ENCODE measurements at regions not wholly inside any gene's neighbourhood (a gene's known extent, or its start where the extent isn't known, plus 50 kb on each side); places are given as distances from the start of the nearest gene placed in this dataset.

DNA sequence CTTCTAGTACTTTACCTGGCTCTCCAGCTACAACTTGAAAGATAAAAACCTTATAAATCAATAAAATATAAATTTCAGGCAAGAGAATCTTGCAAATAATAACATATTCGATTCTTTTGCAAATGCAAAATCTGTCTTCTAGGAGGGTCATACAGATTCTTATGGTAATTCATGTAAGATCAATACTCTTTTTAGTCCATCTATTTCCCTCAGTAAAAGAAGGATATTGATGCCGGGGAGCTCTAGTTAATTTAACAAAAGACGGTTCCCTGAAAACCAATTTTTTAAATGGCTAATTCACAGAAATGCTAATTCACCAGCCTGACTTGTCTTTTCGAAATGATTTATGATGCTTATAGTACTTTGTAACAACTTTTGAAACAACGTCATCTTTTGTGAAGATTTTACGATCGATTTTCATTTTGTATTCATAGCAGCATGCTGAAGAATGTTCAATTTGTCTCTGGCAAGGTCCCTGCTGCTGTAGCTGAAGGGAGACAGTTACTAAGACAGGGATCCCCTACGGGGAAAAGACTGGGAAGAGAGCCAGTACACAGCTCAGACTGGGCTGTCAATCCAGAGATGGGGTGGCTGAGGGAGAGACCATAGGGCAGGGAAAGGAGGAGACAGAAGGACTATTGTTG lies 90.6 kb upstream of the SPAG17 start:
- DNase-seq (ENCODE audit: low spot score) = no peak
- intact Hi-C loops (cut with DNase I) = no loop called here

DNA sequence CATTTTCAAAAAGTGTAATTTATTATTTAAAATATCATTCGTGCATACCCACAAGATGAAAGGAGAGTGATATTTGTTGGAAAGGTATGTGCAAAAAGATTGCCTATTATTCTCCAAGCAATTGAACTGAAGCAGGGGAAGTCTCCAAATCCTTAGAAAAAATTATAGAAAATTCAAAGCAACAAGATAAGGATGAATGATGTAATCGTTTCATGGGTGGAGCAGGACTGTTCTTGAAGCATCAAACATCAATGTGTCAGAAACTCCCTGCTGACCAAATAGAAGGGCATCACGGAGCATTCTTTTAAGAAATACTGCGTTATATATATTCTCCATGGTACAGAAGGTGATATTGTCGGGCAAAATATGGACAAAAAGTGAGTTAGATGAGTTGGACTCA lies 87.9 kb upstream of the SPAG17 start:
- DNase-seq (ENCODE audit: low spot score) = no peak
- intact Hi-C loops (cut with DNase I) = no loop called here

DNA sequence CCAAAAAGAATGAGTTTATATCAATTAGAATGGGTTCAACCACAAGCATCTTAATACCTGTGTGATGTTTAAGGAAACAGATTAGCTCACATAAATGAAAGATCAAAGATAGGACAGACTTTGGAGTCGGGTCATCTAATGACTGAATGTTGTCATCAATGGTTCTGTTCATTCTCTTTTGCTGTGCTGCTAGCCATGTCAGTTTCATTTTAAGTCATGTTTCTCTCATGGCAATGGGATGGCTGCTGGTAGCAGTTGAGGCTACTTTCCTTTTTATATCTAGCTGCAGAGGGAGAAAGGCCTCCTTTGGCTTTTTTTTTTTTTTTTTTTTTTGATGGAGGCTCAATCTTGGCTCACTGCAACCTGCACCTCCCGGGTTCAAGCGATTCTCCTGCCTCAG lies 86.9 kb upstream of the SPAG17 start:
- intact Hi-C loops (cut with DNase I) = no loop called here
- DNase-seq (ENCODE audit: low spot score) = no peak

DNA sequence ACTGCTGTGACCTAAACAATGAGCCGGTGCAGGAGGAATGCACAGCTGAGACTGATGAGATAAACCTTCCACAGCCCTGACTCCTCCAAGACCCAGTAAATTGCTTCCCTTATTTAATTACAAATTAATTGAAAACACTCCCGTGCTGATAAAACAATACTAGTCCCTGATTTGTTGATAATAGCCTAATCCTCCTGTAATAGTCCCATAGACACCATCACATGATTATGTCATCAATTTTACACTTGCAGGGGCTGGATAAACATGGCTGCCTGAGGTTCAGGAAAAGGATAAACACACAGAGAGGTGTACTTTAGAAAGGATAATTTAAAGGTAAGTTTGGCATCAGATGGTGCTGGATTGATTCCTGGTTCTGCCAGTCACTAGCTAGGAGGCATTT lies 84.6 kb upstream of the SPAG17 start:
- intact Hi-C loops (cut with DNase I) = no loop called here
- DNase-seq (ENCODE audit: low spot score) = no peak

DNA sequence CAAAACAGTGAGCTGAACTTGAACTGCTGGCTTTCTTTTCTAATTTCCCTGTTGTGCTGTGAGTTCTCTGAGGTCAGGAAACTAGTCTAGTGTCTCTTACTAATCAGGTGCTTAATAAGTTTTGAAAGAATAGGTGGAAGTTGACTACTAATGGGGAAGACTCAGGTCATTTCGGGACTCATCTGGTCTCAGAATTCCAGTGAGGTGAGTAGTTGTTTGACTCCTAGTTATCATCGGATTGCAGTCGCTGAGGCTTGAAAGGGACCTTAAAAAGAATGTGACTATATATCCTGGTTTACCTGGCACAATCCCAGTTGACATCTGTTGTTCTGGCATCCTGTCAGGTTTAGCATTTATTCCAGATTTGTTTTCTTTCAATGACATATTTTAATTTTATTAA lies 81.4 kb upstream of the SPAG17 start:
- intact Hi-C loops (cut with DNase I) = no loop called here

DNA sequence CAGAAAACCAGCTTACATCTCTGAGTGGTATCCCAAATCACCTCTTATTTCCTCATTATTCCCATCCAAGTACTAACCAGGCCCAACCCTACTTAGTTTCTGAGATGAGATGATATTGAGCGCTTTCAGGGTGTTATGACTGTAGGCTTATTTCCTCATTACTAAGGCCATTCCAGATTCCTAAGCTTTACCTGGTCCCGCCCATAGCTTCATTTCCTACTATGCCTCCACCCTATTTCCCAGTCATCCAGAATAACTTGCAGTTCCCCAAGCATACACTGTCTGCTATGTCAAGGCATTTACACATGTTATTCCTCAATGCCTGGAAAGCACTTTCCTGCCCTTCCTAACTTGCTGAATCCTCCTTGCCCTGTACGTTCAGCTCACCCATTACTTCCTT lies 79.3 kb upstream of the SPAG17 start:
- no peak for DNase-seq (ENCODE audit: low spot score)
- intact Hi-C loops (cut with DNase I) = loop anchor here in 1 of 2 donors (1.0 kb wide), 1 partner anchor 36 kb away; no protein-coding TSS in a partner anchor

More for the DNA sequence above, 81.4 kb upstream of the SPAG17 start:
- no peak for DNase-seq (ENCODE audit: low spot score)

DNA sequence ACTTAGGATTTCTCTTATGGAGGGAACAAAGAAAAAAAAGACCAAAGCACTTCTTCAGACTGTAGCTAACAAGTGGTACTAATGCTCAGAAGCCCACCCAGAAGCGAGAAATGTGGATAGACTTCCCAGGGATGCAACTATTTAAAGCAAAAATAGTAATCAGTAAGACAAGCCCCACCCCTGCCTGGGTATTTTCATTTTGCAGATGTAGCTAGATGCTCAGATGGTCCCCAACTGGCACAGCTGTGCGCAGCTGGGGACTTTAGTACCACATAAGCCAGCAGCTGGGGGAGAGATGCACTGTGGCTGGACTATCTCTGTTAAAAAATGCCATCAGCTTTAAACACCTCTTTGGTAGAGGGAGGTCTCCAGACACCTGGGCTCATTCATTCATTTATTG lies 77.8 kb upstream of the SPAG17 start:
- intact Hi-C loops (cut with DNase I) = no loop called here
- DNase-seq (ENCODE audit: low spot score) = no peak

DNA sequence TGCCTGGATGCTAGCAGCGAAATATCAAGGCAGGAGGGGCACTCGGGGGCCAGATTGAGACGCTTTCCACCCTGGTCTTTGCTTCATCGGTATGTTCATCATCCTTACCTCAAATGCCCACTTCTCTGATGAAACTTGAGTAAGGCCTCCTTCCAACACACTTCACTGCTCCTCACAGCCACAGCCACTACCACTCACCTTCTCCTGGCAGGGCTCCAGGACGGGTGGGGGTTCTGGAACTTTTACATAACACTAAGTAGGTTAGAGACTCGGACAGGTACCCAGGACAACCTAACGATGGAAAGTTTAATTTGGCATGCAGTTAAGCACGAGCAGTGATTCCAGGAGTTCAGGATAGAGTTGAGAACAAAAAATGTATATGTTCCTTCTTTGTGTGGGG lies 73.9 kb upstream of the SPAG17 start:
- intact Hi-C loops (cut with DNase I) = no loop called here
- DNase-seq (ENCODE audit: low spot score) = no peak

DNA sequence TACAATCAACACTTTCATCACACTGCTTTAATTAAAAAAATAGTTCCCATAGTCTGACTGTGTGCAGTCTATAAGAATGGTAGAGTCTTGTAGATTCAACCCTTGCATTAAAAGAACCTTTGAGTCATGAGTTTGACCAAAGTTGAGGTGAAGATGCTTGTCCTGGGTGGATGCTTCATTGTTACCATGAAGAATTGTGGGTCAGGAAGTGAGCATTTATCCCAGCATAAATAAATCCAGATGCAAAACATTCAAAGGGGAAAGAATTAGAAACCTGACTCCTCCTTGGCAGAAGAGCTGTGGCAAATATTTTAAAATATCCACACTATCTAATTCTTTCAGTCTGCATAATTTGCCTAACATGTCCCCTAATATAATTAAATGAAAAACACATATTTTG lies 72.9 kb upstream of the SPAG17 start:
- intact Hi-C loops (cut with DNase I) = no loop called here
- DNase-seq (ENCODE audit: low spot score) = no peak

DNA sequence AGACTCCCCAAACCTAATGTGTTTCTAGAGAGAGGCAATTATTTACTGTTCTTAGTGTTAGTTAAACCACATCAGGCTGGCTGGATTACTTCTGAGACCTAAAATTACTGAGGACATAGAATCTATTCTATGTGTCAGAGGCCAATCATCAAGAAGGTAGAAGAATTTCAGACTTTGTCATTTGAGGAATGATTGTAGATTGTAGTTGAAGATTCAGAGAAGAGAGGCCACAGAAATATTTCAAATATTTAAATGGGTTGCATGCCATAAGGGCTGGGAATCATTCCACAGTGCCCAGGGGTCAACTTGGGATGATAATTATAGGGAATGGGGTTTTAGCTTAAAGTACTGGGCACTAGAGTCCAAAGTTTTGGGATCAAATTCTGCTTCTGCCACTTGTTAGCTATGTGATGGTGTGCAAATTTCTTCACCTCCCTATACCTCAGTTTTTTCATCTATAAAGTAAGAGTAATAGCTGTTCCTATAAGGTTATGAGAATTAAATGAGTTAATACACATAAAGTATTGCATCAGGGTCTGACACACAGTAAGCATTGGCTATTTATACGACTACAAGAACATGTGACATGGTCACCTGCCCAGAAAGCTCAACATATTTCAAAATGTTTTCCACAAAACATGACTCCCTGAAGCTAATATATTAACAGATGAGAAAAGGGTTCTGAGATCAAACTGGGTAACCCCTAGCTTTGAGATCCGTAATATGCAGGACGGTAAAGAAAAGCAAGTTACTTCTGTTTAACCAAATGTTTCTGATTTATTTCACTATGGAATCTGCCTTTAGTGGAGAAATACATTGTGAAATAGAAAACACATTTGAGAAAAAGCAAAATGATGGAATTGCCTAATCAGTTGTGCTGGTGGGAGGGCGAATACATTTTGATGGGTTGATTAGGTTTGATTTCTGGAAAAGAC lies 69.7 kb upstream of the SPAG17 start:
- no peak for DNase-seq (ENCODE audit: low spot score)

DNA sequence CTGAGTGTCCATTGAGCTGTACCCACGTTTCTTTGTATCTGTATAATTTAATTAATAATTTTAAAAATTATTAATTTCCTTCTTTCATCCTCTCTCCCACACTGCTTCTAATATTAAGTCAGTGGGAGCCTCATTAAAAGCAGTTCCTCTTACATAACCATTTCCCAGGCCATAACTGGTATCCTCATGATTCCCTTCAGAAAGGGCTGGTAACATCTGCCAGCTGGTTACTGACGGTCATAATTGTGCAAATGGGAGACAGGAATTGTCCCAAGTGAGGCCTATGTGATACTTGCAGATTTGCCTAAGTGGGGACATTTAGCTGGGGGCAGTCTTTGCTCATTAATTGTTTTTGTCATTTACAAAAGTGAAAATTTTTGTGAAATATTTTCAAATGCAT lies 69.0 kb upstream of the SPAG17 start:
- intact Hi-C loops (cut with DNase I) = no loop called here
- DNase-seq (ENCODE audit: low spot score) = no peak

More for the DNA sequence above, 69.7 kb upstream of the SPAG17 start:
- intact Hi-C loops (cut with DNase I) = no loop called here

DNA sequence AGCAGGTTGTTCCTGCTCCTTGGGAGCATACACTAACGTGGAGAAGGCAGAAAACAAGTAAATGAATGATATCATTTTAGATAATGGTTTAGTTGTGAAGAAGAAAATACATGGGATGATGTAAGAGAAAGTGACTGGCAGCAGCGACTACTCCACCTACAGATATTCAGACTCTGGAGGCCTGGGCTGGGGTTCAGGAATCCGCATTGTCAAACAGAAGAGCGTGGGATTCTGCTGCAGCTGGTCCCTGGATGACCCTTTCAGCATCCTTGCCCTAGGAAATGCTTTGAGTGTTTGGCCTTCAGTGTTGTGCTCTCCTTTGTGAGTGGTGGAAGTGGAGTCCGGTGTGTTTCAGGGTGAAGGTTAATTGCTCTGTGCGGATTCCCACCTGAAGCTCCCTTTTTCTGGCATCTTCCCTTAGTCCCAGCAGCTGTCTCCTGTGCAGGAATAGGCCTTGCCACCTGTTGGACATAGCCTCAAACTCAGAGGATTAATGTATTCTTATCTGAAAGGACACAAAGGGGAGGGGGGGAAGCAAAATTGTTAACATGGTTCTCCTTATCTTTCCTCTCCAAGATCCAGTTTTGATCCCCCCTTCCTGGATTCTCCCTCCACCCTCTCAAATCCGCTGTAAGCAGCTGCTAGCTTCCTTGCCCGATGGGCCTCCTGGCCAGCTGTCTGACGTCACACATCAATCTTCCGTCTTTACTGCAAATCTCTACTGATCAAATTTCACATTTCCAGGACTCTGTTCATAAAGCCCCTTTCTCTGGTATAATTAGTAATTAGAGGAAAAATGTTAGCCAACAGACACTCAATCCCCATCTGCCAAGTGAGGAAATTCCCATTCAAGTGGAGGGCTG lies 68.3 kb upstream of the SPAG17 start:
- intact Hi-C loops (cut with DNase I) = no loop called here
- DNase-seq (ENCODE audit: low spot score) = no peak

DNA sequence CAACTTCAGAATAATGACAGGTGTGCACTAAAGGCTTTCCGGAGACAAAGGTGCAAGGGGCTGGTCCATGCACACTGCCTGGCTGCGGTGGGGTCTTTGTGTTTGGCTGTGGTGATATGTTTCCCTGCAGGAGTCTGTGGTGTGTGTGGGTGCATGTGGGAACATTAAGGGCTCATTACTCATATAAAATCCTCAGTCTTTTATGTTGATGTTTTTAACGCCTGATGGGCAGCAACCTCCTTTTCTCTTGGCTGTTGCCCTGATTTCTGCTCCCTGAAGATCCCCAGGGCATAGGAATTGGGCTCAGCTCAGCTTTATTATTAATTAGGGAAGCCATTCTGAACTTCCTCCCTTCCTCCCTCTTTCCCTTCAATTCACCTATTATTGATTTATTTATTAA lies 67.6 kb upstream of the SPAG17 start:
- no peak for DNase-seq (ENCODE audit: low spot score)
- intact Hi-C loops (cut with DNase I) = no loop called here

DNA sequence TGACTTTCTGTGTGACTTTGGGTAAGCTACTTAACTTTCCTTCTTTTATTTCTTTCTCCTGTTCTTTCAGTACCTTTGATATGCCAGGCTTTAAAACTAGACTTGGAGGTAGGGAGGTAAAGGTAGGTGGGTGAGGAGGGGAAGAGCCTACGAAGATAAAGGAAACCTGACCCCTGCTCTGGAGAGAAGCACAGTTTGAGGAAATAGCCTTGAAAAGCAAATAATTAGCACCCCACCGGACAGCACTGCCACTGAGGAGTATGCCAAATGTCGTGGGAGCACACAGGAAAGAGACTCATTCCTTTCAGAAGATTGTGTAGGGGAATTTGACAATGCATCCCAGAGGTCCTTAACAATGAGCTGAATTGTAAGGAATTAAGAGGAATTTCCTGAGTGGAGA lies 65.2 kb upstream of the SPAG17 start:
- intact Hi-C loops (cut with DNase I) = no loop called here
- DNase-seq (ENCODE audit: low spot score) = no peak

DNA sequence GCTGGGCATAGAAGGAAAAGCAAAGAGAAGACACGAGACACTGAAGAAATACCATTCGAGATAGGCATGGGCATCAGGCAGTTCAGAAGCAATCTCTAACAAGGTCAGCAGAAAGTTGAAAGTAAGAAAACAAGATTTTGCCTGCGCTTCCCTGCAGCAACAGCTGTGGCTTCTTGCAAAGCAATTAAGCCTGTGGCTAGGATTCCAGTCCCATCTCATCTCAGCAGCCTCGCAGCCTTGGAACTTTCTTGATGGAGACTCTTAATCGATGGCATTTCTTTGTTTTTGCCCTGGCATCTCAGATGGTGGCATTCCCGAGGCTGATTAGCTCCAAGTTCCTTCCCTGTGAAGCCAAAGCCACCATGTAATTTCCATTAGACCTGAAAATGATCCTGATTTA lies 64.6 kb upstream of the SPAG17 start:
- no peak for DNase-seq (ENCODE audit: low spot score)
- intact Hi-C loops (cut with DNase I) = no loop called here

DNA sequence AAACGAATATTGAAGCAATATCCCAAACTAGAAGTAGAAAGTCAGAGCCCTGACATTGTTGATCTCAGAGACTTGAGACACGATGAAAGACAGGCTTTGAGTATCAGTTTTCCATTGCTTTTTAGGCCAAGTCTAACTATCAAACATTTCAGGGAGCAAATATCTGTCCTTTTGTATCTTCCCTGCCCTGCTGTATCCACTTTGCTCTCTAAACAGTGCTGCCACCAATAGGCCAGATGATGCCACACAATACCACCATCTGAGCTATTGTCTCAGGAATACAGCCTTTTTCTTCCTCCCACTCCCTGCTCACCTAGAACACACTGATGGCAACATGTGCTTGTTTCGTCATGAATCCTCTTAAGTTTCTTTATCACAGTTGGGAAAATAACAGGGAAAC lies 62.6 kb upstream of the SPAG17 start:
- intact Hi-C loops (cut with DNase I) = no loop called here
- no peak for DNase-seq (ENCODE audit: low spot score)

DNA sequence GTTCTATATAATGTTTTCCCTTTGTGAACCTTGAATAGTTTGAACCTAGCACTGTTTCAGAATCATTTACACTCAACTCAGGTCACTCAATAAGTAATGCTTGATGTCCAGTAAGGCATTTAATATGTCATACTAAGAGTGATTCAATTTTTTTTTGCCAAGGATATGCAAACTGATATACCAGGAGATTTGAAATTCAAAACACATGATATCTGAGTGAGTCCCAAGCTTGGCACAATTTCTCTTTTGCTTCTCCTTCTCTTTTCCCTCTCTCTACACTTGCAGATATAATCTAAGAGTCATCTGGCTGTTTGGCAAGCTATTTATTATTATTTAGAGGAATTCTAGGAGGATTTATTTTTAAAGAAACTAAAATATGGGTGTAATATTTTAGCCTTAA lies 61.6 kb upstream of the SPAG17 start:
- no peak for DNase-seq (ENCODE audit: low spot score)
- intact Hi-C loops (cut with DNase I) = no loop called here

DNA sequence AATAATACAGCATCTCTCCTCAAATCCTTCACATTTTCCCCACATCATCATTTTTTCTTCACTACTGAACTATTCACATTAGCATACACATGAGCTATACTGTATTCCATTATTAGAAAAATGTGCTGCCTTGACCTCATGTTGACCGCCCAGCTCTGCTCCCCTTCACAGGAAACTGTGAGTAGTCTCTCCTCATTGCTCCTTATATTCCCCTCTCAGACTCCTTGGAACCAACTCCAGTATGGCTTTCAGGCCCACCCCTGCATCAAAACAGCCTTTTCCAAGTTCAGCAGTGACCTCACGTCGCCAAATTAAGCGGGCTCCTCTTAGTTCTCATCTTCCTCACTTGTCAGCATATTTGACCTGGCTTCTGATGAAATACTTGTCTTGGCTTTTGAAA lies 59.2 kb upstream of the SPAG17 start:
- intact Hi-C loops (cut with DNase I) = no loop called here

DNA sequence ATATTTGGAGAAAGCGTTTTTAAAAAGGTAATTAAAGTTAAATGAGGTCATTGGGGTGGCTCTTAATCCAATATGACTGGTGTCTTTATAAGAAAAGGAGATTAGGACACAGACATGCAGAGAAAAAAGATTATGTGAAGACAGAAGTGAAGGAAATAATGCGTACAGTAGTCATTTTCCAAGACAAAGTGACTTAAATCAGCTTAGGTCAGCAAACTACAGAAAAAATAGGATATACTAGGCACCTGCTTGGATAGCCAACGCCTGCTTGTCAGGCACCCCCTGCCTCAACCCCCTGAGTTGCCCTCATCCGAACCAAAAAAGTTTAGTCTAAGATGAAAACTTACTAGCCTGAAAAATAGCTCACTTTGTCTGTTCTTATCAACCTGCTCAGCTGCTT lies 58.2 kb upstream of the SPAG17 start:
- DNase-seq (ENCODE audit: low spot score) = no peak
- intact Hi-C loops (cut with DNase I) = no loop called here

More for the DNA sequence above, 59.2 kb upstream of the SPAG17 start:
- DNase-seq (ENCODE audit: low spot score) = no peak
